Activated CD8-positive, alpha-beta memory T cell treated with anti-CD3 and anti-CD28 coated beads, Interleukin-2, amount 50 U/mL, for 1 hour (primary cell): ENCODE measurements at regions not wholly inside any gene's neighbourhood (a gene's known extent, or its start where the extent isn't known, plus 50 kb on each side); places are given as distances from the start of the nearest gene placed in this dataset.

Experiments
- DNase-seq: peaks from one replicate; pipeline ENCODE4 v3.0.0-alpha.2; 2020; ENCODE audit errors: extremely low read depth

DNA sequence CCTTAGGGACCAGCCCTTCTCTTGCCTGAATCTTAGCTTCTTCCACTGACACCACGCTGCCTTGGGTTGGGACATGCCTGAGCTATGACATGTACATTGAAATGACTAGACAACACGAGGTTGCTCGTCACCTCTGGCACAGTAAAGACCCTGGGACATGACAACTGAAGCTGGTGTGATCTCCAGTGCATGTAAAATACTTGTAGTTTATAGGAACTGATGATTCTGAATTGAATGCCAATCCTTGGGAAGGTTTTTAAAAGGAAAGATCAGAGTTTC, 100.7 kb upstream of the PGRMC2 start:
- DNase-seq: no peak

DNA sequence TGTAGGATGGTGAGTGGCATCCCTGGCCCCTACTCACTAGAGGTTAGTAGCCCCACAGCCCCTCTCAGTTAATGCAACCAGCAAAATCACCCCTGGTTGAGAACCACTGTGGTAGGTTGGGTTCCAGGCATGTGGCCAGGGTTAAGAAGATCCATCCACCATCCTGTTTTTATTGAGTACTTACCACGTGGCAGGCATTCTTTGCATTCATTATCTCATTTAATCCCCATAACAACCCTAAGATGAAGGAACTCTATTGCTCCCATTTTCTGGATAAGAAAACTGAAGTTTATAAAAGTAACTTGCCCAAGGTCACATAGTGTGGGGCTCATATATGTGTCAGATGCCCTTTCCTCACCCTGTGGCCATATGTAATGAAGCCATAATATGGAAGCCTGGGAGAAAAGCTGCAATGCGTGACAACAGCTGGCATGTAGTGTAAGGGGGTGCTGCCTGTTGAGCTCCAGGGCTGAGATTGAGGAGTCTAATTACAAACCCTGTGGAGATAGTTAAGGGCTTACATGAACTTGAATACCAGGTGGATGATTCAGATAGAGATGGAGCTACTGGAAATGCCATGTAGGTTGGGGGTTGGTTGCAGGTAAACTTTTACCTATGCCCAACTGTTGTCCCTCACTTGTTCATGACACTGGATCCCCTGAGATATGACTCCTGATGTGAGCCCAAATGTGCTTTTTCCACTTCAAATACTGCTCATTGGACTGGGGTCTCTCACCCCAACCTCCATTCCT, 100.2 kb upstream of the PGRMC2 start:
- no peak for DNase-seq

GRCh38 chr4:128386761-128387599, 99.4 kb upstream of the PGRMC2 start:
- DNase-seq: no peak

- DNase-seq: no peak
These were observed 98.2 kb upstream of the PGRMC2 start for GRCh38 chr4:128385683-128386304.

GRCh38 chr4:128384765-128385598, 97.4 kb upstream of the PGRMC2 start:
- no peak for DNase-seq

DNA sequence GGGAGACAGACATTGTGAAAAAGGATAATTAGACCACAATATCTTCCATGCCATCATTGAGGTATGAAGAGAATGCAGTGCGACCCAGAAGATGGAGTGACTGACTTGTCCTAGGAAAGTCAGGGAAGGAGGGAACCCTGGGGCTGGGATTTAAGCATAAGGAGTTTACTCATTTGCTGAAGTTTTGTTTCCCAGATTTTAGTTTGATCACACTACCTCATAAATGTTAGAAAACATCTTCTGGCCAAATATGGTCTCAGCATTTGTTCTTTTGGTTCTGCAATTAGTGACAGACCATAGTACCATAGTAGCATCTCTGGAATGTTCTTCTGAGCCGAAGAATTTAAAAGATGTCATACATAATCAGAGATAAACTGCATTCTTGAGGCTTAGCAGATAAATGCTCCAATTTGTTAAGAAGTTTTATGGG, 96.5 kb upstream of the PGRMC2 start:
- DNase-seq: no peak

DNA sequence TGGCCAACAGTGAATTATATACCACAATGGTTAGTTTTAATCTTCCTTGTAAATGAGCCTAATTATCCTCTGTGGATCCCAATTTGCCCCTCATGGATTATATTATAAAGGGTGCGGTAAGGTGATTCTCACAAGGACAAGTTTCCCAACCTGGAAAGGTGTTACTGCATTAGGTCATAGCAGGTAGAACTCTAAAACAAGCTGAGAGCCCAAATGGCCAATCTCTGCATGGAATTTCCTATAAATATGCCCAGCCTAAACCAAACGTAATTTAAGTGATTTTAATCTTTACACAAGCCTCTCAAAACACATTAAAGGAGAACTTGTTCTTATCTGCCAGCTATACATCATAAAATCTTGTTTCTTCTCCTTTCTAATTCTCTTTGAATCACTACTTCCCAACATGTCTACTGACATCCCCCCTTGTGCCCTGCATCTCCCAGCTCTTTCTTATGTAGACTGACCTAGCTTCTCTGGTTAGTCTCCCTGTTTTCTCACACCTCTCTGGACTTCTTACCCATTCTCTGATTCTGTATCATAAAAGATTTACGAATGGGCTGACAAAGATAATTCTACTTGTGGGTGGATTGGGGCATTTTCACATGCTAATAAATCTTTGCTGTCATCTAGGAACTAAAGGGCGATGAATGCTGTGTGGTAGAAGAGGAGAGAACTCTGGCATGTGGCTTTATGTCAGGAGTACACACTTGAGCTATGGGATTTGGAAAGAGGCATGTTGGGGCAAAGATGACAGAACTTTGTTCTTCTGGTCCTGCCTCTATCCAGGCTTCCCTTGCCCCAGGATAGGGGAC, 94.3 kb upstream of the PGRMC2 start:
- DNase-seq: no peak

DNA sequence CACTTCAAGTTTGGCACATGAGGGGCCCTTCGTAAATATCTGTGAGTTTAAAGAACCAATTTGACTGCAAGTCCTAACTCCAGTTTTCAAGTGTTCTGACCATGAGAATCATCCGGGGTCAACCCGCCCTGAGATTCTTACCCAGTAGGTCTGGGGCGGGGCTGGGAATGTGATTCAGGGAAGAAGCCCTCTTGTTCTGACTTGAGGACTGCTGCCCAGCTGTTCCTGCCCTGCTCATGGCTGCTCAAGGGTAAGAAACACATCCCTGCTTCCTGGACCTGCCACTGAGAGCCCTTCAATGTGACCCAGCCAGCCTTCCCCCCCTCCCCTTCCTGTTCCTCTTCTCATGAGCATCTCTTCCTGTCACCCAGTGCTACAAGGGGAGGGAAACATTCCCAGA, 92.7 kb upstream of the PGRMC2 start:
- DNase-seq: no peak

DNA sequence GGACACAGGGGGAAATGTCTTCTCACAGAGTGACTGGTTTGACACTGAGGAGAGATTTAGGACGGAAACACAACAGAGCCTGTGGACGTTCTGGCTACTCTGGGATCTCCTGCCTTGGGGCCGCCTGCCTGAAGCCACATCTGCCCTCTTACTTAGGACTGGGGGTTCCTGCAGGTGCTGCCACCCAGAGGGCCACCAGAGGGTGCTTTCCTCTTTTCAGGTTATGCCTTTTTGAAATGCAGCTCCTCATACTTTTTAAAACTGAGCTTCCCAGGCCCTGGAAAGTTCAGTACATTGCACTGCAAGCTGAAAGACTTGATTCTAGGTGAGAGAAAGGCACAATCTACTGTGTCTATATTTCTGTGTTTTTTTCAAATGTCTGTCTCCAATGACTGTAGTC, 92.2 kb upstream of the PGRMC2 start:
- no peak for DNase-seq

DNA sequence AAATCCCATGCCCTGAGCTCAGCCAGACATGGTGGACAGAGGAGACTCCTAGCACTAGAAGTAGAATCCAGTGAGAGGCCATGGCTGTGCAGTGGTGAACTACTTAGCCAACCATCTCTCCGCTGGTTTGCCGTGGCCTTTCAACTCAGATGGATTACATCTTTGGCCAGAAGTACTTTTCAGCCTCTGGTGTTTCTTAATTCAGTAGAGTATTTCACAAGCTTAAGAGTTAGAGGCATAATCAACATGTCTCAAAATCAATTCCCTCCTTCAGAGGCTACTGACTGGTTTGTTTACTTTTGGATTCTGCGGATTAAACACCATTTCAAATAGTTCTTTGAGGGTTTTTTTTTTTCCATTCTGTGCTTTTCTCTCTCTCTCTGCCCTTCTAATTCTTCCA, 91.1 kb upstream of the PGRMC2 start:
- no peak for DNase-seq

GRCh38 chr4:128376958-128377357, 89.3 kb upstream of the PGRMC2 start:
- no peak for DNase-seq

GRCh38 chr4:128376303-128376702, 88.7 kb upstream of the PGRMC2 start:
- no peak for DNase-seq

DNA sequence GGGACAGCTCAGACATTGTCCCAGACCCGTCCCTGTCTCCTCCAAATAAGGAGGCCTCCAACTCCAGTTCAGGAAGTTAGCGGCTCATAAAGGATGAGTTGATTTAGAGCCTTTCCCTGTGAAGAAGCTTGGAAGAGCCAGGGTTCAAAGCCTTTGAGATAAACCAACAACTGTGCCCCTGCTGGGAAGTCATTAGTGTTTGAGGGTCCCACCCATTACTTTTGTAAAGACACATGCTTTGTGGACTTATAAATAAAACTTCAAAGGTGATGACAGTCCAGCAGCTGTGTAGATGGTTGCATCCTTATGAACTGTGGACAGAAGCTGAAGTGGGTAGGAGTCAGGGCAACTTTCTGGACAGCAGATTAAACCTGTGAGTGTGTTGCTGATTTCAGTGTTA, 86.0 kb upstream of the PGRMC2 start:
- no peak for DNase-seq

DNA sequence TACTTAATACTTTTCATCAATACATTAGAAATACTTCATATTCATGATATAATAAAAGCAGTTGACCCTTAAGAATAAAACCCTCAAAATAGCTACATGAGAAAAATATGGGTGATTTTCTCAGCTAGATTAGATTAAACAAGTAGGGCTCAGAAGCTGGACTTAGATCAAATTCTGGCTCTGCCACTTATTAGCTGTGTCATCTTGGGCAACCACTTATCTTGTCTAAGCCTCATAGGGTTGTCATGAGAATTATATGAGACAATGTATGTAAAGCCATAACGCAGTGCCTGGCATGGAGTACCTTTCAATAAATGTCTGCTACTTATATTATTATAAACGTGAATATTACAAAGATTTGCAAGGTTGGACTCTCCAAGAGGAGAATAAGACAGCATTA, 84.3 kb upstream of the PGRMC2 start:
- no peak for DNase-seq

DNA sequence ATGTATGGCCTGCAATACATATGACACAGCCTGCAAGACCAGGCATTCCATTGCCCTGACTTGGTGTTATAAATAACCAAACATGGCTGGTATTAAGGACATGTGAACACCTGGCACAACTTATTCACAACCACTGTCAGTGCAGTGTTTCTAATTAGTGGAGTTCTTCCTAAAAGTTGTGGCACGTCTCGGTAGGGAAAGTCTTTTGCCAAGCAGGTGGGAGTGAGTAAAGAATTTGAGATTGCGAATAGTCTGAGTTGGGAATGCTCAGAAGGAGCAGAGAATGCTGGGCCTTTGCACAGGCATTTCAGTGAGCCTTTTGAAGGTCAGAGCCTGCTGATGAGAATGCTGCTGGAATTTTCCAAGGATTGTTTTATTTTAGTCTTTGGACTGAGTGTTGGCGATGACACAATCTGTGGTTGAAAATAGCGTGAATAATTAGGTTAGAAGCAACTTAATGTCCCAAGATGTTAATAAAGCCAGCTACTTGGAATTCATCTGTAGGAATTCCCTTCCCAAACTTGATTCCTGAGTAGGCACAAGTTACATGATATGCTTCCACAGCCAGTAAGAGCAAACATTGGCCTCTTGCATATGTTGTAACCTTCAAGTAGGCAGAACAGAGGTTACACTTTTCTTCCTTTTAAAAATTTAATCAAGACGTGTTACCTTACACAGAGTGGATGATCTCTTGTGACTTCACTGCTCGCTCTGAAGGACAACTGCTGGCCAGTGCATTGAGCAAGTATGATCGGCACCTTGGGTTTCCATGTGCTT, 83.6 kb upstream of the PGRMC2 start:
- no peak for DNase-seq

GRCh38 chr4:128366212-128366611, 78.6 kb upstream of the PGRMC2 start:
- no peak for DNase-seq

- no peak for DNase-seq
These were observed 77.0 kb upstream of the PGRMC2 start for GRCh38 chr4:128364565-128364964.

DNA sequence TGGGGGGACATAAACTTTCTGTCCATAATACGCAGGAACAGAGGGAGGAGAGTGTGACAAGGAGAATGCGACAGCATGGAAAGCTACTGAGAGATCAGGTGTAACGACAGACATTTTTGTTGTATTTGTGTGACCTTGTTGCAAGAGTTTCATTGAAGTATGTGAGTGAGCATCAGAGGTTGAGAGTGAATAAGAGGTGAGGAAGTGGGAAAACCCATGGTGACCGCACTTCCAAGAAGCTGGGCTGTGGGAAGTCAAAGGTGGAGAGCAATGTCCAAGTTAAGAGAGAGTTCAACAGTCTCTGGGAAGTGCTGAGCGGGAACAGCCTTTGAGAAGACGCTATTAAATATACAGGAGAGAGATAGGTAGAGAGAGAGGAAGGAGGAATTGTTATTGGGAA, 76.4 kb upstream of the PGRMC2 start:
- DNase-seq: no peak

GRCh38 chr4:128362760-128363159, 75.1 kb upstream of the PGRMC2 start:
- no peak for DNase-seq

DNA sequence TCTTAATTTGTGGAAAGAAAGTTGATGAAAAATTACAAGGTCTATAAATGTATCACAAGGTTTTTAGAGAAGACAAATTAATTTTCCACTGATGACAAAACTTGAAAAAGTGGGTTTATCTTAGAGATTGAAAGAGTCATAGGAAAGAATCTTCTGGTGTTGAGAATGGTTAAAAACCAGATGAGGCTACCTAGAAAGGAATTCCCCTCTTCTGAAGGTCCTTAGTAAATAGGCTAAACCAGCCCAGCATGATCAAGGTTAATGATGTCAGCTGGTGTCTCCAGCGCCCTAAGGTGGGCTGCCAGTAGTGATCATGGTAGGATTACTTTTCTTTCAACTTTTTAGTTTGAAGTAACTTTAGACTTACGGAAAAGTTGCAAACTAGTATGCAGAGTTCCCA, 71.8 kb upstream of the PGRMC2 start:
- no peak for DNase-seq

- DNase-seq: no peak
These were observed 71.3 kb upstream of the PGRMC2 start for GRCh38 chr4:128358913-128359279.
